Fibroblast of the aortic adventitia (primary cell): ENCODE measurements at regions not wholly inside any gene's neighbourhood (a gene's known extent, or its start where the extent isn't known, plus 50 kb on each side); places are given as distances from the start of the nearest gene placed in this dataset.

ENCODE experiments used
- DNase-seq: peaks from one replicate; pipeline ENCODE4 v3.0.0-alpha.2; 2010; ENCODE audit warnings: low read depth
- H3K4me3 ChIP-seq: 2 replicates; pipeline ENCODE4 v1.5.1; 2011; ENCODE audit warnings: low read depth, mild to moderate bottlenecking, control low read depth, low read length, moderate library complexity
- CTCF ChIP-seq: IDR thresholded peaks from 2 replicates; pipeline ENCODE4 v1.5.1; 2011; ENCODE audit warnings: mild to moderate bottlenecking, low read length, control low read depth, inconsistent platforms; ENCODE audit not compliant: insufficient read depth

GRCh38 chr18:57957210-57957609 is 86.8 kb upstream of the NEDD4L start:
- TF ChIP-seq CTCF = no peak
- DNase-seq = no peak

GRCh38 chr18:57956491-57956890 is 87.5 kb upstream of the NEDD4L start:
- no peak overlapping the region for H3K4me3 ChIP-seq
- no peak for TF ChIP-seq CTCF
- DNase-seq = no peak

More at GRCh38 chr18:57957210-57957609, 86.8 kb upstream of the NEDD4L start:
- no peak overlapping the region for H3K4me3 ChIP-seq

- no peak for TF ChIP-seq CTCF
- H3K4me3 ChIP-seq = no peak overlapping the region
- DNase-seq = no peak
Observed at GRCh38 chr18:57954935-57955334, 89.1 kb upstream of the NEDD4L start.

GRCh38 chr18:57953883-57954282 is 90.1 kb upstream of the NEDD4L start:
- TF ChIP-seq CTCF = no peak
- H3K4me3 ChIP-seq = no peak overlapping the region
- no peak for DNase-seq

GRCh38 chr18:57951999-57952774 is 91.8 kb upstream of the NEDD4L start:
- peak; percentile 50 for DNase-seq
- TF ChIP-seq CTCF = no peak
- no peak overlapping the region for H3K4me3 ChIP-seq

- no peak for TF ChIP-seq CTCF
- DNase-seq = no peak
Observed at GRCh38 chr18:57951117-57951796, 92.8 kb upstream of the NEDD4L start.

More at GRCh38 chr18:57951117-57951796, 92.8 kb upstream of the NEDD4L start:
- no peak overlapping the region for H3K4me3 ChIP-seq
